ENCODE measurements at regions not wholly inside any gene's neighbourhood (a gene's known extent, or its start where the extent isn't known, plus 50 kb on each side); places are given as distances from the start of the nearest gene placed in this dataset.
"Not testable (repeated sequence)": the region's sequence is repeated elsewhere in the genome, so short reads cannot be mapped to it uniquely, and the experiment has no call there.

DNA sequence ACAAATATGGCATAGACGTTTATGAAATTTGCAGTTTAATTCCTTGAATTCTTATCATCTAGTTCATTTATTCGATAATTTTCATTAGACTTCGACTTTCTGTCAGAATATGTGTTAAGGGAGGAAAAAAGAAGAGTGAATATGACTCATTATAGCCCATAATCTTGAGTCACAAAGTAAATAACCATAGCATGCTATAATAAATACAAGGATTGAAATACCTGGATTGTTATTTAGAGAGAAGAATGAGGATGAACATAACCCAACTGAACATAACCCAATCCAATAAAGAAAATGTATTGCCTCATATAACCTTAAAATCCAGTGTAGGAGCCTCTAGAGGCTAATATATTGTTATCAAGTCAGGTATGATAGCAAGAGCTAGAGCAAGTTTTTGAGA lies 1858.3 kb upstream of the RAG2 start:
- no peak for DNase-seq
- no peak for TF ChIP-seq POLR2A (IDR thresholded peaks at IDR 0.05; ENCODE audit: low read length)
- TF ChIP-seq GATA1 (IDR thresholded peaks at IDR 0.05; ENCODE audit: low read depth, low read length), result no peak

DNA sequence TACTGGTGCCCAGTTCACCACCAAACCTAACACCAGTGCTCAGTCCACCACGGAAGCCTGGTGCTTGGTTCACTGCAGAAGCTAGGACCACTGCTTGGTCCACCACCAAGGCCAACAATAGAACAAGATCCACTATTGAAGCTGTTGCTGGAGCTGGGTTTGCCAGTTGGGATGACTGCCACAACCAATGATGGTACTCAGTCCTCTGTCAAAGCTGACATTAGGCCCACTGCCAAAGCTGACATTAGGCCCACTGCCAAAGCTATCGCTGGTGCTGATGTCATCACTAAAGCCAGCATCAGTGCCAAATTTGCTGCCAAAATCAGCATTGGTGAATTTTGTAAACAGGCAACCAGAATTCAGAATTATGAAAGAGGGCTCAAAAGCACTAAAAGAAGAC lies 1850.2 kb upstream of the RAG2 start:
- DNase-seq, result peak; percentile 75 to 89
- TF ChIP-seq GATA1 (IDR thresholded peaks at IDR 0.05; ENCODE audit: low read depth, low read length) (no peak), POLR2A (IDR thresholded peaks at IDR 0.05; ENCODE audit: low read length) (no peak)

DNA sequence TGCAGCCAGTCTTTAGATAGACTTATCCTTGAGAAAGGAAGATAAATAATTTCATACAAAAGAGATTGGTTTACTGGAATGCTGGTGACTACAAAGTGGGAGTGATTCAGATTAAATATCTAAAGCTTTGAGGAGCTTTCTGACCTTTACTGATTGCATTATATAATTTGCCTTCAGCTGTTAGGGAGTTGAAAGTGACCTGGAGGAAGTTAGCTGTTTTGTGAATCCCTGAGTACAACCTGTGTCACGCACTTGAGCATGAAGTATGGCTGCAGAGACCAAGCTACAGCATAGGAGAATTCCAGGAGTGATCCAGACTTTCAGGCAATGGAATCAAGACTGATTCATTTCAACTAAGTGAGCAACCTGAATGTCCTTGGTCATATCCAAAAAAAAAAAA lies 1848.3 kb upstream of the RAG2 start:
- no peak for DNase-seq
- TF ChIP-seq POLR2A (IDR thresholded peaks at IDR 0.05; ENCODE audit: low read length) (no peak), GATA1 (IDR thresholded peaks at IDR 0.05; ENCODE audit: low read depth, low read length) (no peak)

DNA sequence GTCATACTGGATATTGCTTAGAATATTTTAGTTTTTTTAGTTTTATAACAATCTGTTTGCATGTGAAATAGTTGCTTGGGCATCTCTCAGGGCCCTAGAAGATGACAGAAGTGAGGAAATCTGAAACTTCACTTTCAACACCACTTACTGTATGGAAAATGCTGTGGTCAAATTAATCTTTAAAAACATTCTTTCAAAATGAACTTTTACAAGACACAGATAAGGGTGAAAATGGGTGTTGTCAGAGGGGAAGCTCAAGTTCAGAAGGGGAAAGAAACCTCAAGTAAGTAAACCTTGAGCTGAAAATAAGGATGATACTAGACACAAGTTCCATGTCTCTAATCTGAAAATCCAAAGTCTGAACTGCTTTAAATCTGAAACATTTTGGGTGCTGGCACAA lies 1840.1 kb upstream of the RAG2 start:
- DNase-seq, result peak in 1 of 2 experiments; percentile 3

DNA sequence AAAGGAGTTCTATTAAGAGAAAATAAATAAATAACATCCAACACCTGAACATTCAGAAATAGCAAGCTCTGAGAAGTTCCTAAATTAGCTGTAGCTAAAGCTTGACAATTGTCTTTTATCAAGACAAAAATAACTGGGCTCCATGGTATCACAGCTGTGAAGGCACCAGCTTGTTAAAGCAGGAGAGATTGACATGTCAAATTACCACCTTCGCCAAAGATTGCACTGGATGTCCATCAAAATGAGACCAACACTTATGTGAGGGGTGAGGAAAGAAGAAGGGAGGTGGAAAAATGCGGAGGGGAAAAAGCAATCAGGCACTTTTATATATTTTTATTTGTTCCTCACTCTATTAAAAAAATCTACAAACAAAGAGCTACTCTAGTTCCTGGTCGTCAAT lies 1827.5 kb upstream of the RAG2 start:
- TF ChIP-seq POLR2A (IDR thresholded peaks at IDR 0.05; ENCODE audit: low read length) (no peak), GATA1 (IDR thresholded peaks at IDR 0.05; ENCODE audit: low read depth, low read length) (no peak)

More for the DNA sequence above, 1840.1 kb upstream of the RAG2 start:
- TF ChIP-seq POLR2A (IDR thresholded peaks at IDR 0.05; ENCODE audit: low read length) (no peak), GATA1 (IDR thresholded peaks at IDR 0.05; ENCODE audit: low read depth, low read length) (no peak)

DNA sequence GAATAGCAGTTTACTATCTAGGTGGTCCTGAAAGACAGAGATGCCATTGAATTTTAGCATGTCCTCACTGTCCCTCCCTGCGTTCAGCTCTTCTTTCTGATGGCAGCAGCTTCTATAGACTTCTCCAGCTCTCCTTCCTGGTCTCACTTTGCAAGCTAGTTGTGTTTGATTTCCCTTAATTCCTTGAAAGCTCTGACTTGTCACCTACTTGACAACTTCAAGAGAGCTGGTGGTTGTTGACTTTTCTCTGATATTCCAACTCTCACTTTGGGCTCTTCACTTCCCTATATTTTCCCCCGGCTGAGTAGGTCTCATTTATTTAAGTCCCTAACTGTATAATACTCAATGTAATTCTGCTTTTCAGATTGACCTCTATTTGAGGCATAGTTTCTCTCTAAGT lies 1825.0 kb upstream of the RAG2 start:
- TF ChIP-seq GATA1 (IDR thresholded peaks at IDR 0.05; ENCODE audit: low read depth, low read length) (no peak), POLR2A (IDR thresholded peaks at IDR 0.05; ENCODE audit: low read length) (no peak)

More for the DNA sequence above, 1827.5 kb upstream of the RAG2 start:
- no peak for DNase-seq

DNA sequence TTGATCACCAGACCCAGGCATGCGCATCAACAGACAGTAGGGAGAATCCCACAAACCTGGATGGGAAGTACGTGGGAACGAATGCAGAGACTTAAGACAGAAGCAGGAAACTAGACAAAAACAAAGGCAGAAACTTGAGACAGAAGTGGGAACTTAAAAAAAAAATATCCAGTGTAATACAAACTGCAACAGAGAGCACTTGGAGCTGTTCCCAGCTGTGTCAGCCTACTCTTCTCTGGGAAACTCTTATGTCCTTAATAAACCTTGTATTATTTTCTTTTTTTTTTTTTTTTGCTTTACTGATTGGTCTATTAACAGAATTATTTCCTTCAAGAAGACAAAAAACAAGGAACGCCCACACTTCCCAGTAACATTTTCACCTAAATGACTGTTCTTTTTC lies 1818.1 kb upstream of the RAG2 start:
- TF ChIP-seq GATA1 (IDR thresholded peaks at IDR 0.05; ENCODE audit: low read depth, low read length) (no peak), POLR2A (IDR thresholded peaks at IDR 0.05; ENCODE audit: low read length) (no peak)
- DNase-seq, result no peak

More for the DNA sequence above, 1825.0 kb upstream of the RAG2 start:
- DNase-seq, result no peak

DNA sequence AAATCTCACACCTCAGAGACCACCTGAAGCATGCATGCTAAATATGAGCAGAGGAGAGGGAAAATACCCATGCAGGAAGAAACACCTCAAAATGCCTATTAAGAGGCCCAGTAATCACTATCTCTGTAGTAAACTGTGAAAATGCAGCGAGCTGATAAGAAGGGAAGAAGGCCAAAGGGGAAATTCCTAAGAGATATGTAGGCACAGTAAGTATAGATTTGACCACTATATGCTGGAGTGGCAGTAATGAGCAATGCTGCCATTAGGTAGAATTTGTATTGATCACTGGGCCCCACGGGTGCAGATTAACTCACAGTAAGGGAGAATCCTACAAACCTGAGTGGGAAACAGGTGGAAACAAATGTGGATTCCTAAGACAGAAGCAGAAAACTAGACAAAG lies 1813.1 kb upstream of the RAG2 start:
- DNase-seq, result peak; percentile 55 to 84
- TF ChIP-seq POLR2A (IDR thresholded peaks at IDR 0.05; ENCODE audit: low read length), result no peak
- no peak for TF ChIP-seq GATA1 (IDR thresholded peaks at IDR 0.05; ENCODE audit: low read depth, low read length)

DNA sequence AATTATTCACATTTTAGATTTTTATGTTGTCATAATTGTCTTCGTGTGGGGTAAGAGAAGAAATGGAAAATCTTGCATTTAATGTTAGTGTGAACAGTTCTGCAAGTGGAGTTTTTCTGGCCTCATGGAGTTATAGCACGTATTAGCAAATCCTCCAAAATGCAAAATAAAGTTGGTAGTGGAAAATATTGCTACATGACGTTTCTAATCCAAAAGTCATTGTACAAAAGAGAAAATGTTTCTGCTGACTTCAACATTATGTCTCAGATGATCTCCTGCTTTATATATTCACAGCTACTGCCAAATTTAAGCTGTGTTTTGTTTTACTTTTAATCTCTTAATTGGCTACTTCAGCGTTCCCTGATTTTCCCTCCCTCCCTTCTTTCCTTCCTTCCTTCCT lies 1804.0 kb upstream of the RAG2 start:
- no peak for DNase-seq
- TF ChIP-seq GATA1 (IDR thresholded peaks at IDR 0.05; ENCODE audit: low read depth, low read length), result no peak
- no peak for TF ChIP-seq POLR2A (IDR thresholded peaks at IDR 0.05; ENCODE audit: low read length)

DNA sequence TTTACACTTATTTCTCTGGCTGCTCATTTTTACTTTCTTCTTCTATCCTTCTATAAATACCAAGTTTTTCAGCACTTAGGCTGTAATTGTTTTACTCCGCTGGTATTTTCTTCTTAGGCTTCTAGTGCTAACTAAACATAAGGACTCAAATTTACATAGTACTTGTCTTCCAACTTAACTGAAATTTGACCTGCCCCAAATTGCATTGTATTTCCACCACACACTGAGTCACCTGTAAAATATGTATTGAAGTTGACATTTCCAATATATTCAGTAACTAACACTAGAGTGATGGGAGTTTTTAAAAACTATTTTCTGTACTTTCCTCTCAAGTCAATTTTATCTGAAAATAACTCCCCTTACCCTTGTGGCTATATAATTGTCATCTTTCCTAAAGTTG lies 1794.1 kb upstream of the RAG2 start:
- no peak for DNase-seq
- TF ChIP-seq GATA1 (IDR thresholded peaks at IDR 0.05; ENCODE audit: low read depth, low read length), result no peak
- no peak for TF ChIP-seq POLR2A (IDR thresholded peaks at IDR 0.05; ENCODE audit: low read length)

DNA sequence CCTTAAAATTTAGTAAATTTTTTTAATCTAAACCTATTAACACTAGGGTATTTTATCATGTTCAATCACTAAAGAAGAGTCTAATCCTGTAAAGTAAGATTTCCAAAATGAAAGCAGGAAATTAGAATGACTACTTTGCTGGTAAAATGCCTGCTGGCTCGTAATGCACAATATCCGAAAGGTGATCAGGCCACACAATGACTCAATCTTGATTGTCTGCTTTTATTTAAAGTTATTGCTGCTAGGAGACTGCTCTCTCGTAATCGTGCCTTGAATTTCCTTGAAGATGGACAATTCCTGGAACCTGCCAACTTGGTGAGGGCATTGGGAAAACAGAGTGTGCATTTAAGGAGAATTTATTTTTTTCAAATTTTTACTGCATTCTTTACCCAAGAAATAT lies 1786.5 kb upstream of the RAG2 start:
- no peak for DNase-seq
- TF ChIP-seq POLR2A (IDR thresholded peaks at IDR 0.05; ENCODE audit: low read length) (no peak), GATA1 (IDR thresholded peaks at IDR 0.05; ENCODE audit: low read depth, low read length) (no peak)

DNA sequence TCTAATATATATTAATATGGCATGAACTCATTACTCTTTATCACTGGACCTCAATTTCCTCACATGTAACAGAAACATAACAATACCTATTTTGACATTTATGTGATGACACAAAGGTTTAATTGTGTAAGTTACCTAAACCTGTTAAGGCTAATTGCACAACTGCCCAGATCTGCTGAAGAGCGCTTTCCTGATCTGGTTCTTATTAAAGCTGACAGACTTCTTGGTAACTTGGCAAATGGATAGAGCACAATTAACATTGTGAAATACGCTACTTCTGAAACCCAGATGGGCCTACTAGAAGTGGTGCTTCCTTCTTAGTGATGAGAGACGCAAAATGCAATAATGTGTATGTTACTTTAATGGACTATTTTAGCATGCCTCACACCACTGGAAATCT lies 1767.2 kb upstream of the RAG2 start:
- DNase-seq, result no peak
- TF ChIP-seq GATA1 (IDR thresholded peaks at IDR 0.05; ENCODE audit: low read depth, low read length) (no peak), POLR2A (IDR thresholded peaks at IDR 0.05; ENCODE audit: low read length) (no peak)

DNA sequence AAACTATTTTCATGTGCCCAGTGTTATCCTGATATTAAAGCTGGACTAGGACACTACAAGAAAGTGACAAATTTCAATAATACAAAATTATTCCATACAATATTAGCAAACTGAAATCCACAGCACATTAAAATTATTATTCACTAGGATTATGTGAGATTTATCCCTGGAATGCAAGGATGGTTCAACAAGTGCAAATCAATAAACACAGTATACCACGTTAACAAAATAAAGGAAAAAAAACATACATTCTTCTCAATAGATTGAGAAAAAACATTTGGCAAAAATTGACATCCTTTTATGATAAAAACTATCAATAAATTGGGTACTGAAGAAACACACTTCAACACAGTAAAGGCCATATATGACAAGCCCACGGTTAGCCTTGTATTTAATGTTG lies 1758.2 kb upstream of the RAG2 start:
- DNase-seq, result peak in 1 of 2 experiments; percentile 2
- TF ChIP-seq GATA1 (IDR thresholded peaks at IDR 0.05; ENCODE audit: low read depth, low read length), result no peak

DNA sequence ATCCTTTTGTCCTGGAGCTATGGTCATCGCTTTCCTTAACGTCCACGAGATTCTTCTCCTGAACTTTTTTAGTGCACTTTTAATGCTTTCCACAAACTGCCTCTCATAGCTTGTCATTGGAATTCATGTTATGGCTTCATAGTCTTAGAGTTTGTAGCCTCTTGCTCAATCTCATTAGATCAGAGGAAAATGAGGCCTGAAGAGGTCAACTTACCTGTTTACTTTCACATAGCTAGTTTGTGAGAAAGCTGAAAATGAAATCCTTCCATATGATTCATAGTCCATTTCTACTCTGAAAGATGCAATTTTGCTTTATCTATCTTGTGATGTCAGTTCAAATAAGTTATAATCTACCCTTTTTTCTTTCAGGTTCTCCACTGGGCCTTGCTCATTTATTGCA lies 1747.2 kb upstream of the RAG2 start:
- no peak for DNase-seq
- no peak for TF ChIP-seq POLR2A (IDR thresholded peaks at IDR 0.05; ENCODE audit: low read length)
- no peak for TF ChIP-seq GATA1 (IDR thresholded peaks at IDR 0.05; ENCODE audit: low read depth, low read length)

DNA sequence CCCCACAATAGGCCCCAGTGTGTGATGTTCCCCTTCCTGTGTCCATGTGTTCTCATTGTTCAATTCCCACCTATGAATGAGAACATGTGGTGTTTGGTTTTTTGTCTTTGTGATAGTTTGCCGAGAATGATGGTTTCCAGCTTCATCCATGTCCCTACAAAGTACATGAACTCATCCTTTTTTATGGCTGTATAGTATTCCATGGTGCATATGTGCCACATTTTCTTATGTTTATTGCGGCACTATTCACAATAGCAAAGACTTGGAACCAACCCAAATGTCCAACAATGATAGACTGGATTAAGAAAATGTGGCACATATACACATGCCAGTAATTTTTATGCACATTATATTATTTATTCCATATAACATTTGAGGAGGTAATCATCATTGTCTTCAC lies 1743.6 kb upstream of the RAG2 start:
- not testable (repeated sequence) for DNase-seq

DNA sequence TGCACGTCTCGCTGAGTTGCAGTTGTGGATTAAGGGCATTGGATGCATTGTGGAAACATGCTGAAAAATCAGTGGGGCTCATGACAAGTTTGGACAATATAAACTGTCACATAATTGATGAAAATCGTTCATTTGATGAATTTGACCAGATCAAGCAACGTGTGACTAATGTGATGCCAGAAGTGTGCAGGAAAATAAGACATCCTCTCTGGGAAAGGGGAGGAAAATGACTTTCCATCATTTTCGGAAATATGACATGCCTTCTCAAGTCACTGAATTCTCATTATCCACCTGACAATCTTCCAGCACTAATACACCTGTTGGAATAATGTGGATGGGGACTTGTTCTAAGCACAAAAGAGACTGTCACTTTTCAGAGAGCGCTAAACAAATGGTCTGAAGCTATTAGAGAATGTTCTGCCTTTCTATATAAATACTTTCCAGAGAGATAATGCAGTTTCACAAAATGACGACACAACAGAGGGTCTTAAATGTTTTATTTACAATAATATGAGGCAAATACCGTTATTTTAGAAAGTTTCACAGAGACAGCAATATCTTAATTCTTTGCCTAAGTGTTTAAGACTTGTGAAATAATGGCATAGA lies 1741.9 kb upstream of the RAG2 start:
- TF ChIP-seq GATA1 (IDR thresholded peaks at IDR 0.05; ENCODE audit: low read depth, low read length) (no peak), POLR2A (IDR thresholded peaks at IDR 0.05; ENCODE audit: low read length) (no peak)
- no peak for DNase-seq

DNA sequence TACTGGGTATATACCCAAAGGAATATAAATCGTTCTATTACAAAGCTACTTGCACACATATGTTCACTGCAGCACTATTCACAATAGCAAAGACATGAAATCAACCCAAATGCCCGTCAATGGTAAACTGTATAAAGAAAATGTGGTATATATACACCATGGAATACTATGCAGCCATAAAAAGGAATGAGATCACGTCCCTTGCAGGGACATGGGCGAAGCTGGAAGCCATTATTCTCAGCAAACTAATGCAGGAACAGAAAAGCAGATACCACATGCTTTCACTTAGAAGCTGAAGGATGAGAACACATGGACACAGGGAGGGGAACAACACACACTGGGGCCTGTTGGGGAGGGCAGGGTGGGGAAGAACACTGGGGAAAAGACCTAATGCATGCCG lies 1740.0 kb upstream of the RAG2 start:
- DNase-seq, result not testable (repeated sequence)
